Kidney glomerular epithelial cell (primary cell): ENCODE measurements at regions not wholly inside any gene's neighbourhood (a gene's known extent, or its start where the extent isn't known, plus 50 kb on each side); places are given as distances from the start of the nearest gene placed in this dataset.

ENCODE experiments used
- DNase-seq: peaks from one replicate; lab custom pipeline; 2025; lab: John Stamatoyannopoulos, UW

- no peak for DNase-seq
Measured at GRCh38 chr4:129350834-129351721, 255.1 kb downstream of the C4orf33 start.

GRCh38 chr4:129352480-129352879 is 256.5 kb downstream of the C4orf33 start:
- no peak for DNase-seq

- no peak for DNase-seq
Measured at GRCh38 chr4:129353490-129353889, 257.5 kb downstream of the C4orf33 start.

- DNase-seq, result no peak
Measured at GRCh38 chr4:129355031-129355430, 259.1 kb downstream of the C4orf33 start.

GRCh38 chr4:129355516-129355915 is 259.6 kb downstream of the C4orf33 start:
- no peak for DNase-seq

GRCh38 chr4:129358571-129358970 is 262.6 kb downstream of the C4orf33 start:
- peak; percentile 71 for DNase-seq

GRCh38 chr4:129359461-129359860 is 263.5 kb downstream of the C4orf33 start:
- DNase-seq, result no peak

- DNase-seq, result peak; percentile 75
Measured at GRCh38 chr4:129362691-129363274, 266.8 kb downstream of the C4orf33 start.

- no peak for DNase-seq
Measured at GRCh38 chr4:129364747-129365452, 268.9 kb downstream of the C4orf33 start.

GRCh38 chr4:129369361-129370010 is 273.5 kb downstream of the C4orf33 start:
- DNase-seq, result no peak

GRCh38 chr4:129371065-129371464 is 275.1 kb downstream of the C4orf33 start:
- no peak for DNase-seq

- DNase-seq, result no peak
Measured at GRCh38 chr4:129371926-129372325, 276.0 kb downstream of the C4orf33 start.

GRCh38 chr4:129377131-129377845 is 281.3 kb downstream of the C4orf33 start:
- no peak for DNase-seq

- DNase-seq, result no peak
Measured at GRCh38 chr4:129378364-129378763, 282.4 kb downstream of the C4orf33 start.

- no peak for DNase-seq
Measured at GRCh38 chr4:129379429-129379828, 283.5 kb downstream of the C4orf33 start.

GRCh38 chr4:129384974-129385373 is 289.0 kb downstream of the C4orf33 start:
- no peak for DNase-seq

GRCh38 chr4:129387666-129388065 is 291.7 kb downstream of the C4orf33 start:
- no peak for DNase-seq

- DNase-seq, result no peak
Measured at GRCh38 chr4:129393976-129394375, 298.0 kb downstream of the C4orf33 start.

GRCh38 chr4:129394635-129395034 is 298.7 kb downstream of the C4orf33 start:
- no peak for DNase-seq

GRCh38 chr4:129403848-129404247 is 307.9 kb downstream of the C4orf33 start:
- no peak for DNase-seq

GRCh38 chr4:129410115-129410514 is 314.2 kb downstream of the C4orf33 start:
- DNase-seq, result no peak

- DNase-seq, result no peak
Measured at GRCh38 chr4:129415004-129415403, 319.1 kb downstream of the C4orf33 start.
